ENCODE measurements at regions not wholly inside any gene's neighbourhood (a gene's known extent, or its start where the extent isn't known, plus 50 kb on each side); places are given as distances from the start of the nearest gene placed in this dataset.

GRCh38 chr4:123088501-123088900, 166.1 kb upstream of the NUDT6 start:
- TF ChIP-seq CTCF (IDR thresholded peaks at IDR 0.05) (no peak), POLR2AphosphoS5 (IDR thresholded peaks at IDR 0.05) (no peak), POLR2A (IDR thresholded peaks at IDR 0.05; ENCODE audit: low read depth) (no peak)

Data from esophagus muscularis mucosa (tissue), 3 donors.